ENCODE measurements at regions not wholly inside any gene's neighbourhood (a gene's known extent, or its start where the extent isn't known, plus 50 kb on each side); places are given as distances from the start of the nearest gene placed in this dataset.
A peak's percentile ranks its signal among the peaks of the same experiment; 100 is the strongest.

DNA sequence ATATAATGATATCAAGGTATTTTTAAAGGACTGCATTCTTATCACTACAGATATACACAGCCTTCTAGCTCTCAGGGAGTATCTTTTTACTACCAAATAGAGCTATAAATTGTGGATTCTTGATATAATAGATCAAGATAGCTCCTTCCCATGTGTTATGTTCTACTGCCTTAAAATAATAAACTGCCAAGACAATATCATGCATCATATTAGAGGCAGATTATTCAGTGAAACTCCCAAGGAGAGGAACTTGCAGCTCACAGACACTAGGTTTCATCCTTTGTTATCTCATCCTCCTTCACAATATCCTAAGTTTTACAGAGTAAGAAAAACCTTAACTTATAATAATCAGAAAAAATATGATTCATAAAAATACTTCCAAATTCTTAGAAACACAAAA lies 802.8 kb downstream of the DIAPH3 start:
- DNase-seq (ENCODE audit: insufficient read length): no peak
- TF ChIP-seq POLR2A (IDR thresholded peaks at IDR 0.05; ENCODE audit: low read depth, low read length): no peak
- no peak for TF ChIP-seq POLR2AphosphoS5 (IDR thresholded peaks at IDR 0.05; ENCODE audit: low read depth, low read length)
- no peak for TF ChIP-seq TAF1 (IDR thresholded peaks at IDR 0.05; ENCODE audit: borderline replicate concordance, low read depth, low read length)
- no peak for FAIRE-seq

DNA sequence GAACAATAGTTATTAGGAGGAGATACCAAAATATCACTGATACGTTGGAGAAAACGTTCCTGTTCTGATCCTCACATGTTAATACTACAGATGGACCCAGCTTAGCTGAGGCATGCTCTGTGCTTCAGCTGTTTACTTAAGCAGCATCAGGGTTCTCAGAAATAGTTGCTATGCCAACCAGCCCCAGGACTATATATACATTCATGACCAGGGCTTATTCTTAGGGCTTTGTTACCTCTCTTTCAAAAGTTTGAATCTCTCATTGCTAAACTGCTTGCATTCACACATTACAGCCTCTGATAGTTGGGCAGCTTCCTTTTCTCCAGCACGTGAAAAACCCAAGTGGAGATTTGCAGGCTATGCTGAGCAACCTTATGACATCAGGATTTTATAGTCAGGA lies 800.4 kb downstream of the DIAPH3 start:
- TF ChIP-seq POLR2A (IDR thresholded peaks at IDR 0.05; ENCODE audit: low read depth, low read length) (no peak), TAF1 (IDR thresholded peaks at IDR 0.05; ENCODE audit: borderline replicate concordance, low read depth, low read length) (no peak), POLR2AphosphoS5 (IDR thresholded peaks at IDR 0.05; ENCODE audit: low read depth, low read length) (no peak)
- no peak for FAIRE-seq
- DNase-seq (ENCODE audit: insufficient read length): no peak

DNA sequence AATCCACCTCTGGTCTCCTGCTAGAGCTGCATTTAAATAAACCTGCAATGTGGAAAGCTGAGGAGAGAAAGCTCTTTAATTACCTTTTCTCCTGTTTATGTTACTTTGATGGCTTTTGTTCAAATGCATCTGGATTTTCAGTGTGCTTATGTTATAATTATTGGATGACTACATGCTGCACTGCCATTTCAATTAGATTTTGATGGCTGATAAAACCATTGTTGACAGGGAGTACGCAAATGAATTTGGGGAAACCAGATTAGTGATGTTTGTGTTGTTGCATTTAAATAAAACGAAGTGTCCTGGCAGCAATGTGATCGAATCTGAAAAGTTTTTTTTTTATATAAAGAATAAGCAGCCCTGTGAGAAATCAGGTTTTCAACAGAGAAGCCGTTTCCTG lies 799.8 kb downstream of the DIAPH3 start:
- TF ChIP-seq POLR2A (IDR thresholded peaks at IDR 0.05; ENCODE audit: low read depth, low read length): no peak
- TF ChIP-seq POLR2AphosphoS5 (IDR thresholded peaks at IDR 0.05; ENCODE audit: low read depth, low read length): no peak
- FAIRE-seq: no peak
- DNase-seq (ENCODE audit: insufficient read length): no peak

DNA sequence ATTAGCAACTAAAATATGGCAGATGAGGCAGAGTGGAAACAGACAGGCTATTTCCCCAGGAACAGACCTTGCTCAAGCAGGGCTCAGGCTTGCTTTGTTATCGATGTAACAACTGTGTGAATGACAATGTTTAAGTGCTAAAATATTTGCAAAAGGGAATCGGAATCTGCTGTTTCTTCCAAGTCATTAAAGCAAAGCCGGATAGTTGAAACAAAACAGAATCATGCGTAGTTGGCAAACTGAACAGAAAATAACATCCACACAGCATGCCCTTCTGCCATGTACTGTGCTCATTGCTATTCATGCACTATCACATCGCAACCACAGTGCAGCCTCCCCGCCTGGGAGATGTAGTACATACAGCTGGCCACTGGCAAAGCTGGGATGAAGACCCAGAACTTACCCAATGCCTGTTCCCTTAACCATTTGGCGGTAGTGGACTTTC lies 799.1 kb downstream of the DIAPH3 start:
- no peak for TF ChIP-seq TAF1 (IDR thresholded peaks at IDR 0.05; ENCODE audit: borderline replicate concordance, low read depth, low read length)
- no peak for TF ChIP-seq POLR2A (IDR thresholded peaks at IDR 0.05; ENCODE audit: low read depth, low read length)
- no peak for TF ChIP-seq POLR2AphosphoS5 (IDR thresholded peaks at IDR 0.05; ENCODE audit: low read depth, low read length)
- no peak for DNase-seq (ENCODE audit: insufficient read length)
- FAIRE-seq: no peak

DNA sequence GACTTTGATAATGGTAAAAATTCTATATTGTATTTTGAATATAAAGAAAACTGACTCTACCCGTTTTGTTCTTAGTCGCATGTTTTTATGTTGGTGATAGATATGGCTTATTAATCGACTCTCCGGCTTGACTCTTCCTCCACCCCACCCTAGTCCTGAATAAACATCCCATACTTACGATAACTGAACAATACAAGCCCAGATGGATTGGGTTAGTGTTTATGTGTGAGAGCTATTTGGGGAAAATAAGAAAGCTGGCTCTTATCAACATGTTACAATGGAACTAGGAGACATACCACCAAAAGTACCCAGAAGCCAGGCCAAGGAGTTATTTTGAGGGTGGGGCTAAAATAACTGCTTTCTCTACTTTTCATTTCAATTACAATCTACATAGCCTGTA lies 796.3 kb downstream of the DIAPH3 start:
- TF ChIP-seq TAF1 (IDR thresholded peaks at IDR 0.05; ENCODE audit: borderline replicate concordance, low read depth, low read length) (no peak), POLR2A (IDR thresholded peaks at IDR 0.05; ENCODE audit: low read depth, low read length) (no peak), POLR2AphosphoS5 (IDR thresholded peaks at IDR 0.05; ENCODE audit: low read depth, low read length) (no peak)
- FAIRE-seq: no peak
- DNase-seq (ENCODE audit: insufficient read length): no peak

DNA sequence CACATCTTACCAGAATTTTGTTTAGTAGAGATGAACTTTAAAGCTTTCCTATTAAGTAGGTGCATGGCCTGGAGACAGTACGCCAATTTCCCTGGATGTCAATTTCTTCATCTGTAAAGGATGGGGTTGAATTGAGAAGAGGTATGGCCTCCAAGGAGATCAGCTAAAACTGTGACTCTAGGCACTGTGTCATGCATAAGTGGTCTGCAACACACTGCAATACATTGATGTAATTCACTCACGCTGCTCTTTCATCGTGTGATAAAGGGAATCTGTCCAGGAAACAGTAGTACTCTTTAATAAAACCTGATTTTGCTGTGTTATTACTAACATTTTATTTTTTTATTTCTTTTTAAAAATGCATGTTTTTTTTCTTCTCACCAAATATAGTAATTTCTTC lies 795.8 kb downstream of the DIAPH3 start:
- DNase-seq (ENCODE audit: insufficient read length): no peak
- TF ChIP-seq TAF1 (IDR thresholded peaks at IDR 0.05; ENCODE audit: borderline replicate concordance, low read depth, low read length): no peak
- no peak for TF ChIP-seq POLR2A (IDR thresholded peaks at IDR 0.05; ENCODE audit: low read depth, low read length)
- no peak for TF ChIP-seq POLR2AphosphoS5 (IDR thresholded peaks at IDR 0.05; ENCODE audit: low read depth, low read length)
- FAIRE-seq: no peak

DNA sequence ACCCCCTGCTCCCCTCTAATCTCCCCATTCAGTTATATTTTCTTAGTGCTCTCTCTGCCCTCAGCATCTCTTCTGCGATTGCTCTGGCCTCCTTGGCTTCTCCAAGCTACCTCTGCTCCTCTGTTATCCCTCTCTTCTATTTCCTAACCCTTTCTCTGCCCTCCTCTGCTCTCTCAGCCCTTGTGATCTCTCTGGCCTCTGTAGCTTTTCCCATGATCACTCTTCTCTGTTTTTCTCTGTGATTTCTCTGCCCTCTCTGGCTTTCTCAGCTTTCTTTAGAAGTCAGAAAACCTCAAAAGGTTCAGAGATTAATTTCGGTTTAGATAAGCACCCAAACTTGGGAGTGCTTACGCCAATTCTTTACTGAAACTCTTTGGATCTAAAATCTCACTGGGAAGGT lies 795.0 kb downstream of the DIAPH3 start:
- TF ChIP-seq POLR2AphosphoS5 (IDR thresholded peaks at IDR 0.05; ENCODE audit: low read depth, low read length): no peak
- no peak for TF ChIP-seq POLR2A (IDR thresholded peaks at IDR 0.05; ENCODE audit: low read depth, low read length)
- no peak for TF ChIP-seq TAF1 (IDR thresholded peaks at IDR 0.05; ENCODE audit: borderline replicate concordance, low read depth, low read length)
- FAIRE-seq (no peak), DNase-seq (ENCODE audit: insufficient read length) (no peak)

DNA sequence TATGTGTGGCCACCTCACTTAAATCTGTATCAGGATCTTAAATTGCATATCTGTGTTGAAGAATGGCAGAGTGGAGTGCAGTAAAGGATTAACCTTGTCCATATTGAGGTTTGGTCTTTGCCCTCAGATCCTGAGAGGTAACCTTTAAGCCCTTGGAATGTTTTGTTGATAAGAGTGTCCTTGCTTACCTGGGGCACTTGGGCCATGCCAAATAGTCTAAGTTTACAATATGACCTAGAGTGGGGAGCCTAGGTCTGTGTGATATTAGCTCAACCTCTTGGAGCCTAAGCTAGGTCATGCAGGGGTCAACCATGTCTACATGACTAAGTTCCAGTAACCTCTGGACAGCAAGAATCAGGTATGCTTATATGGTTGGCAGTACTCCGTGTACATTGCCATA lies 792.5 kb downstream of the DIAPH3 start:
- DNase-seq (ENCODE audit: insufficient read length) (no peak), FAIRE-seq (no peak)
- TF ChIP-seq TAF1 (IDR thresholded peaks at IDR 0.05; ENCODE audit: borderline replicate concordance, low read depth, low read length) (no peak), POLR2AphosphoS5 (IDR thresholded peaks at IDR 0.05; ENCODE audit: low read depth, low read length) (no peak), POLR2A (IDR thresholded peaks at IDR 0.05; ENCODE audit: low read depth, low read length) (no peak)

DNA sequence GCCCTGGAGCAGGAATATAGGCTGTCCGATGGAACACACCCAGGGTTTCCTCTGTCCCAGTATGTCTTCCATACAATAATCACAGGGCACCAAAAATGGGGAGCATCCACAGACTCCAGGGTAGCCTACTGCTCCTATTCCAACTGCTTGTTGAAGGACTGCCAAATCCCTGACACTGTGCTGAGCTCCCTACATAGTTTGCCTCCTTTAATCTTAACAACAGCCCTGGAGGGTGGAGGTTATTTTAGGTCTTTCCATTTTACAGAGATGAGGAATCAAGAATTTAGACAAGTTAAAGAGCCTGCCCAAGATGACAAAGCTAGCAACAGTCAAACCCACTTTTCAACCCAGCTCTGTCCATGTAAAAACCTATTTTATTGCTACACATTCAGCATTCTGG lies 790.4 kb downstream of the DIAPH3 start:
- TF ChIP-seq POLR2A (IDR thresholded peaks at IDR 0.05; ENCODE audit: low read depth, low read length) (no peak), TAF1 (IDR thresholded peaks at IDR 0.05; ENCODE audit: borderline replicate concordance, low read depth, low read length) (no peak), POLR2AphosphoS5 (IDR thresholded peaks at IDR 0.05; ENCODE audit: low read depth, low read length) (no peak)
- no peak for FAIRE-seq

DNA sequence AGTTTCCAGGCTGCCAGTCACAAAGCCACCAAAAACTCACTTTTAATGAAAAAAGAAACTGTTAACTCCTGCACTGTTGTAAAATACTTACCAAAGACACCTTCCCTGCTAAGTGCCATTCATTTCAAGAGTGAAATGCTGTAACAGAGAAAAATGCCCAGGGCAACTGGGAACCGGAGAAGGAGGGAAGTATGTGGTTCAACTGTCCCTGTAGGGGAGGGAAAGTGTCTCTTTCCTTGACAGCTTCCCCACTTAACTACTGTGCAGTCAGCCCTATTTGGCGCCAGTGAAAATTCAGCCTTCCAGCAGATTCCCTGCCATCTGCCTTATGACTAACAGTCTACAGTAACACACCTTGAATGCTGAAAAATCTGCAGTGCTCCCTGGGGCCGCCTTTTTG lies 789.0 kb downstream of the DIAPH3 start:
- TF ChIP-seq TAF1 (IDR thresholded peaks at IDR 0.05; ENCODE audit: borderline replicate concordance, low read depth, low read length) (no peak), POLR2A (IDR thresholded peaks at IDR 0.05; ENCODE audit: low read depth, low read length) (no peak), POLR2AphosphoS5 (IDR thresholded peaks at IDR 0.05; ENCODE audit: low read depth, low read length) (no peak)
- DNase-seq (ENCODE audit: insufficient read length) (no peak), FAIRE-seq (no peak)

More for the DNA sequence above, 790.4 kb downstream of the DIAPH3 start:
- no peak for DNase-seq (ENCODE audit: insufficient read length)

DNA sequence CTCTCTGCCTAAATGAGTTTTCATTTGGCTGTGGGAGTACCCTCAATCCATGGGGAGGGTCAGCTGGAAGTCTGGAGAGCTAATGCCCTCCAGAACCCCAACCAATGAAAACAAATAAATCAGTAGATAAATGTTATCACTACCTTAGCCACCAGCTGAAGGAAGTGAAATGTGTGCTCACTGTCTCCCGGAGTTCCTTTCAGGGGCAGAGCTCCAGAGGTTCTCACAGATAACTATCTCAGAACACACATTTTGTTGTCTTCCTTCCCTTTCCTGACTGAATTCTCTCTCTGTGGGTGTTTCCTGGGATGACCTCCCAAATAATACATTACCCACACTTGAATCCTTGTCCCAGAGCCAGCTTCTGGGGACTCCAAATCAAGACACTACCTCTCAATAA lies 779.6 kb downstream of the DIAPH3 start:
- FAIRE-seq (no peak), DNase-seq (ENCODE audit: insufficient read length) (no peak)

DNA sequence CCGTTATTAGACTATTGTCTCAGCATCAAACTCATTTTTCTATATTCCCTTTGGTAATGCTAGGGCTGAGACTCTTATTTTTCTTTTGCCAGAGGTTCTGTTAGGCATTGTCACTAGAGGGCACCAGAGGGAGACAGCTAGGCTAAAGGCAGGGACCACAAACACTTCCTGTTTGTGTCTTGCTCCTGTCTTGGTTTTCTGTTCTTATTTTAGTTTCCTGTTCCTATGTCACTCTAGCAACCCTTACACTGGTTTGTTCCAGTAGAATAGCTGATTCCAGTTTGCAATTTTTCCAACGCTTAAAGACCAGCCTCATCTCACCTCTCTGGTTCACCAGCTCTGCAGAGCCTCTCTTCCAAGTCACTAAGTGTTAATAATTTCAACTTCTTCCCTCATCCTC lies 772.0 kb downstream of the DIAPH3 start:
- TF ChIP-seq POLR2AphosphoS5 (IDR thresholded peaks at IDR 0.05; ENCODE audit: low read depth, low read length) (no peak), POLR2A (IDR thresholded peaks at IDR 0.05; ENCODE audit: low read depth, low read length) (no peak), TAF1 (IDR thresholded peaks at IDR 0.05; ENCODE audit: borderline replicate concordance, low read depth, low read length) (no peak)
- FAIRE-seq (peak; percentile 82), DNase-seq (ENCODE audit: insufficient read length) (peak; percentile 7)

More for the DNA sequence above, 779.6 kb downstream of the DIAPH3 start:
- no peak for TF ChIP-seq TAF1 (IDR thresholded peaks at IDR 0.05; ENCODE audit: borderline replicate concordance, low read depth, low read length)
- TF ChIP-seq POLR2AphosphoS5 (IDR thresholded peaks at IDR 0.05; ENCODE audit: low read depth, low read length): no peak
- TF ChIP-seq POLR2A (IDR thresholded peaks at IDR 0.05; ENCODE audit: low read depth, low read length): no peak

DNA sequence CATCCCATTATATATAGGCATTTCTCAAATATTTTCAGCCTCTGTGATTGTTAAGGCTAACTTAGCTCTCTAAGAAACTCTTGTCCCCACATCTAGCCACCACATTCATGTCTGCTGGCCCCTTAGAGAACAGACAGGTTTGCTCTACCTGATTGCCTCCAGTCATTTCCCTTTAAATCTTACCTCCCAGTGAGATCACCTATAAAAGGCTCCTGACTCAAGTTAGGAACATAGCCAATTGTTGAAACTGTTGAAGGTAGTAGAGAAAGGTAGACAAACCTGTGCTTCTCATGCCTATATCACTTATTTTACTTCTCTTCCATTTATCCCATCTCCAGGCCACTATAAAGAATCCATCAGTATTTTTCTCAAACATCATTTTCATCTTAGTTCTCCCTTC lies 771.4 kb downstream of the DIAPH3 start:
- no peak for FAIRE-seq

More for the DNA sequence above, 771.4 kb downstream of the DIAPH3 start:
- TF ChIP-seq POLR2AphosphoS5 (IDR thresholded peaks at IDR 0.05; ENCODE audit: low read depth, low read length) (no peak), POLR2A (IDR thresholded peaks at IDR 0.05; ENCODE audit: low read depth, low read length) (no peak)
- DNase-seq (ENCODE audit: insufficient read length): no peak

Measured in GM12892 (cell line).